ENCODE measurements at regions not wholly inside any gene's neighbourhood (a gene's known extent, or its start where the extent isn't known, plus 50 kb on each side); places are given as distances from the start of the nearest gene placed in this dataset.

DNA sequence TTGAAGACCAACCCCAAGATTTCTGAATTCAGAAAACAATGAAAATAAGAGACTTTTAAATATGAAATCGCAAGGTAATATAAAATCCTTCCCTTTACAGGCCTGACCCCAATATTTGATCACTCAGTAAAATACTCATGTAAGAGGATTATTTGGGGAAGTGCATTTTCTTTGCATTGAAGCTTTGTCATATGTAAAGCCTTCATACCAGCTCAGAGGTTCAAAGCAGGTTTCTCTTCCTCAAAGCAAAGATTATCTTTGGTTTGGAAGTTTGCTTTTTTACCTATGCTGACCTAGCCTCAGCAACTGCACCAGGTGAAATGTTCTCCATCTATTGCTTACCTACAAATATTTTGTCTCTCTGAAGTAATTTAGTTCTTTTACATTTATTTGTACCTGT, 106.5 kb upstream of the PARP8 start:
- H2AFZ ChIP-seq (ENCODE audit: low read length): no peak overlapping the region
- no peak overlapping the region for H3K27ac ChIP-seq (ENCODE audit: insufficient read depth, low read length)
- no peak for TF ChIP-seq EZH2 (IDR thresholded peaks at IDR 0.05; ENCODE audit: low read length, missing control alignments)
- TF ChIP-seq CTCF (conservative IDR thresholded peaks at IDR 0.05 in 1 of 2, IDR thresholded peaks at IDR 0.05 in 1 of 2; ENCODE audit: low read depth in 1 of 2, low read length in 2 of 2): no peak

GRCh38 chr5:50562694-50563093, 103.7 kb upstream of the PARP8 start:
- DNase-seq (ENCODE audit: low read depth in 2 of 2): no peak
- Histone ChIP-seq H2AFZ (ENCODE audit: low read length) (no peak overlapping the region), H3K79me2 (ENCODE audit: control insufficient read depth, insufficient read depth, low read length) (no peaks in the 10 kb centered on the region), H3K4me3 (replicated peaks in 1 of 4; ENCODE audit: control extremely low read depth in 1 of 4, insufficient read depth in 1 of 4, low read depth in 3 of 4, low read length in 4 of 4) (no peak overlapping the region), H3K36me3 (ENCODE audit: control insufficient read depth, insufficient read depth, low read length) (no peaks in the 10 kb centered on the region), H3K9me3 (ENCODE audit: control insufficient read depth, insufficient read depth, low read depth, low read length) (no peaks in the 10 kb centered on the region), H3K27ac (ENCODE audit: insufficient read depth, low read length) (no peak overlapping the region), H4K20me1 (ENCODE audit: control insufficient read depth, extremely low read depth, insufficient read depth, low read length) (no peaks in the 10 kb centered on the region), H3K4me1 (ENCODE audit: control insufficient read depth, extremely low read depth, insufficient read depth, low read length) (no peaks in the 10 kb centered on the region), H3K9ac (ENCODE audit: insufficient read depth, low read length) (no peak overlapping the region), H3K27me3 (ENCODE audit: control insufficient read depth, insufficient read depth, low read length) (no peaks in the 10 kb centered on the region), H3K4me2 (ENCODE audit: extremely low read depth, insufficient read depth, low read length) (no peak overlapping the region)
- TF ChIP-seq CTCF (conservative IDR thresholded peaks at IDR 0.05 in 1 of 2, IDR thresholded peaks at IDR 0.05 in 1 of 2; ENCODE audit: low read depth in 1 of 2, low read length in 2 of 2) (no peak), EZH2 (IDR thresholded peaks at IDR 0.05; ENCODE audit: low read length, missing control alignments) (no peak)

More for the DNA sequence above, 106.5 kb upstream of the PARP8 start:
- DNase-seq (ENCODE audit: low read depth in 2 of 2): no peak
- no peak overlapping the region for H3K4me3 ChIP-seq (replicated peaks in 1 of 4; ENCODE audit: control extremely low read depth in 1 of 4, insufficient read depth in 1 of 4, low read depth in 3 of 4, low read length in 4 of 4)
- H4K20me1 ChIP-seq (ENCODE audit: control insufficient read depth, extremely low read depth, insufficient read depth, low read length): no peaks in the 10 kb centered on the region
- H3K27me3 ChIP-seq (ENCODE audit: control insufficient read depth, insufficient read depth, low read length): no peaks in the 10 kb centered on the region
- H3K4me1 ChIP-seq (ENCODE audit: control insufficient read depth, extremely low read depth, insufficient read depth, low read length): no peaks in the 10 kb centered on the region
- H3K9me3 ChIP-seq (ENCODE audit: control insufficient read depth, insufficient read depth, low read depth, low read length): no peaks in the 10 kb centered on the region
- no peaks in the 10 kb centered on the region for H3K36me3 ChIP-seq (ENCODE audit: control insufficient read depth, insufficient read depth, low read length)
- H3K4me2 ChIP-seq (ENCODE audit: extremely low read depth, insufficient read depth, low read length): no peak overlapping the region
- no peak overlapping the region for H3K9ac ChIP-seq (ENCODE audit: insufficient read depth, low read length)
- no peaks in the 10 kb centered on the region for H3K79me2 ChIP-seq (ENCODE audit: control insufficient read depth, insufficient read depth, low read length)

DNA sequence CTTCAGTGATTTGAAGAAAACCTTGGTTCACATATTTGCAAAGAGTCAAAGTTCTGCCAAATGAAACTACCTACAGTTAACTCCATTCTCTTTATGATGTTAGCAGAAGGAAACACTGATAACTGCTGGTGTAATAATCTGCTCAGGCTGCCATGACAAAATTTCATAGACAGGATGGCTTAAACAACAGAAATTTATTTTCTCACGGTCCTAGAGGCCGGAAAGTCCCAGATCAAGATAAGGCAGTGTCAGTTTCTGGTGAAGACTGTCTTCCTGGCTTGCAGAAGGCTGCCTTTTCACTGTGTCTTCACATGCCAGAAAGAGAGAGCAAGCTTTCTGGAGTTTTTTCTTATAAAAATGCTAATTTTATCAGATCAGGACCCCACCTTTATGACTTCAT, 102.4 kb upstream of the PARP8 start:
- Histone ChIP-seq H4K20me1 (ENCODE audit: control insufficient read depth, extremely low read depth, insufficient read depth, low read length) (no peaks in the 10 kb centered on the region), H3K36me3 (ENCODE audit: control insufficient read depth, insufficient read depth, low read length) (no peaks in the 10 kb centered on the region), H3K27ac (ENCODE audit: insufficient read depth, low read length) (no peak overlapping the region), H3K27me3 (ENCODE audit: control insufficient read depth, insufficient read depth, low read length) (no peaks in the 10 kb centered on the region), H3K4me2 (ENCODE audit: extremely low read depth, insufficient read depth, low read length) (no peak overlapping the region), H3K4me3 (replicated peaks in 1 of 4; ENCODE audit: control extremely low read depth in 1 of 4, insufficient read depth in 1 of 4, low read depth in 3 of 4, low read length in 4 of 4) (no peak overlapping the region), H3K4me1 (ENCODE audit: control insufficient read depth, extremely low read depth, insufficient read depth, low read length) (no peaks in the 10 kb centered on the region), H3K9me3 (ENCODE audit: control insufficient read depth, insufficient read depth, low read depth, low read length) (no peaks in the 10 kb centered on the region), H3K9ac (ENCODE audit: insufficient read depth, low read length) (no peak overlapping the region), H3K79me2 (ENCODE audit: control insufficient read depth, insufficient read depth, low read length) (no peaks in the 10 kb centered on the region), H2AFZ (ENCODE audit: low read length) (no peak overlapping the region)
- TF ChIP-seq EZH2 (IDR thresholded peaks at IDR 0.05; ENCODE audit: low read length, missing control alignments) (no peak), CTCF (conservative IDR thresholded peaks at IDR 0.05 in 1 of 2, IDR thresholded peaks at IDR 0.05 in 1 of 2; ENCODE audit: low read depth in 1 of 2, low read length in 2 of 2) (no peak)
- no peak for DNase-seq (ENCODE audit: low read depth in 2 of 2)

Measured in fibroblast of lung (primary cell).